NCI-H2227 (cell line): ENCODE measurements at regions not wholly inside any gene's neighbourhood (a gene's known extent, or its start where the extent isn't known, plus 50 kb on each side); places are given as distances from the start of the nearest gene placed in this dataset.
A peak's percentile ranks its signal among the peaks of the same experiment; 100 is the strongest.
"Not testable (repeated sequence)": the region's sequence is repeated elsewhere in the genome, so short reads cannot be mapped to it uniquely, and the experiment has no call there.

Experiments used
- DNase-seq: peaks from one replicate; lab custom pipeline; 2025; ENCODE audit not compliant: unreplicated experiment; lab: John Stamatoyannopoulos, UW

DNA sequence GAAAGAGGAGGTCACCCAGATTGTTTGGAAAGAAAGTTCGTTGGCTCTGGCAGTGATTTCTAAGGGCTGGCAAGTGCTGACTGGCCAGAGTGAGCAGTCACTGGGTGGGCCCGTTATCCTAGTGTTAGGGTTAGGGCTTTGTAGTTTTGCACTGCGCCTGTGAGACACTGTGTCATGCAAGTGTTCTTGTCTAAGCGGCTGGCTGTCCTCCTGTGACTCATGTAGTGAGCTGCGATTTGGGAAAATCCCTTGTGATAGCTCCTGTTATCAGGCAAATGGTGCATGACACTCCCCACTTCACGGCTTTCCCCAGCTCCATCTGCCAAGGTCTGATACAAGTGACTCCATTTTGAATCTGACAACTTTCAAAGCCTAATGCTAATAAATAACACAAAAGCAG, 526.0 kb upstream of the ADAMTS16 start:
- no peak for DNase-seq

DNA sequence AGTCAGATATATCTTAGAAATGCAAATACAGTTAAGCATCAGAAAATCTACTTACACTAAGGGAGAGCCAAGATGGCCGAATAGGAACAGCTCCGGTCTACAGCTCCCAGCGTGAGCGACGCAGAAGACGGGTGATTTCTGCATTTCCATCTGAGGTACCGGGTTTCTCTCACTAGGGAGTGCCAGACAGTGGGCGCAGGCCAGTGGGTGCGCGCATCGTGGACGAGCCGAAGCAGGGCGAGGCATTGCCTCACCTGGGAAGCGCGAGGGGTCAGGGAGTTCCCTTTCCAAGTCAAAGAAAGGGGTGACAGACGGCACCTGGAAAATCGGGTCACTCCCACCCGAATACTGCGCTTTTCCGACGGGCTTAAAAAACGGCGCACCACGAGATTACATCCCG, 524.8 kb upstream of the ADAMTS16 start:
- not testable (repeated sequence) for DNase-seq

DNA sequence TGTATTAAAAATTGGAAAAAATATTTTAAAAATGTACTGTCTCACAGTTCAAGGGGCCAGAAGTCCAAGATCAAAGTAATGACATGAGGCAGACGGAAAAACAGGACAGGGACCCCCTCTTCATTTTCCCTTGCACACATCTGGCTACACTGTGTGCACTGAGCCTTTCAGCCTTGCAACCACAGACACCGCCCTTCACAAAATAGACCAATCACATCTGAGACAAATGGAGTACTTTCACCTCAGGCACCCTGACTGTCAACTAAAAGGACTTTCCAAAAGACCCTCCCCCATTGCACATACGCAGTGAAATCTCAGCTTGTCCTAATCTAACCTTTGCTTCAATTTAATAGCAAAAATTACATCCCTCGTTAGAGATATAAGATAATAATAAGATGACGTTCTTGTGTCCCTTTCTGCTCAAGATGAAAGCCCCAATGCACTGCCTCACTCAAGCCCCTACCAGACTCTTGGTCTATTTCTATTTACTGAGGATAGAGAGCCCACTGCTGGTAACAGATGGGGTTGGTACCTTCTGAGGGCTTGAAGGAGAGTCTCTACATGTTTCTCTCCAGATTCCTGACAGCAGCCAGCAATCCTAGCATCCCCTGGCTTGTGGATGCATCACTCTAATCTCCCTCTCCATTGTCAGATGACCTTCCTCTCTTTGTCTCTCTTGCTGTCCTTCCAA, 514.8 kb upstream of the ADAMTS16 start:
- no peak for DNase-seq

DNA sequence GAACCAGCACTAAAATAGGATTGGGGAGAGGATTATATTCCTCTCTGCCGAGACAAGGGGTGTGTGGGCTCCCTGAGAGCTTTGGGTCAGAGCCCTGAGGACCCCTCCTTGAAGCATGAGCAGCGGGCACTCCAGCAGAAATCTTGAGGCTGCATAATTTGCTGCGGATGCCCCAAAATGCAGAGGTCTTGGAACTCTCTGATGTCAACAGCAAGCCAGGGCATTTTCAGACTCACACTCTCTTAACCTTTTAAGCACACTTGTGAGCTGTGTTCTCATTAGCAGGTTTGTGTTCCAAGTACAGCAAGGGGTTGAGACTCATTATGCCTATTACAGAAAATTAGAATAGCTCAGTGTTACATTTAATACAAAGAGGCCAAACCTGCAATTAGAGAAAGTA, 513.0 kb upstream of the ADAMTS16 start:
- no peak for DNase-seq

DNA sequence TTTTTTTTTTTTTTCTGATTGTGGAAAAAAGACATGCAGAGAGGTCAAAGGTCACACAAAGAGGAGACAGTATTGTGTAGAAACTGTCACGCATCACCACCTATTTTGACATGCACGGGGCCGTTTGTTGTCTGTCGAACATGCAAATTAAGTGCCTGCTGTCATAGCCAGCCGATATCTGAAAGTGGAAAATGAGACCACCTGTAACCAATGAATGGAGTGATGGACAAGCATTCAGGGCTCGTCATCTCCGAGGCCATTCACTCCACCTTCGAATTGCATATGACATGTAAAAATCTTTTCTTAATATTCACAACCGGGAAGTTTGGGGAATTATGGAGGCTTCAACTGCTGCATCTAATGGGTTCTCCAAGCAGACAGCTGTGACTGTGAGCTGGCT, 512.2 kb upstream of the ADAMTS16 start:
- no peak for DNase-seq

DNA sequence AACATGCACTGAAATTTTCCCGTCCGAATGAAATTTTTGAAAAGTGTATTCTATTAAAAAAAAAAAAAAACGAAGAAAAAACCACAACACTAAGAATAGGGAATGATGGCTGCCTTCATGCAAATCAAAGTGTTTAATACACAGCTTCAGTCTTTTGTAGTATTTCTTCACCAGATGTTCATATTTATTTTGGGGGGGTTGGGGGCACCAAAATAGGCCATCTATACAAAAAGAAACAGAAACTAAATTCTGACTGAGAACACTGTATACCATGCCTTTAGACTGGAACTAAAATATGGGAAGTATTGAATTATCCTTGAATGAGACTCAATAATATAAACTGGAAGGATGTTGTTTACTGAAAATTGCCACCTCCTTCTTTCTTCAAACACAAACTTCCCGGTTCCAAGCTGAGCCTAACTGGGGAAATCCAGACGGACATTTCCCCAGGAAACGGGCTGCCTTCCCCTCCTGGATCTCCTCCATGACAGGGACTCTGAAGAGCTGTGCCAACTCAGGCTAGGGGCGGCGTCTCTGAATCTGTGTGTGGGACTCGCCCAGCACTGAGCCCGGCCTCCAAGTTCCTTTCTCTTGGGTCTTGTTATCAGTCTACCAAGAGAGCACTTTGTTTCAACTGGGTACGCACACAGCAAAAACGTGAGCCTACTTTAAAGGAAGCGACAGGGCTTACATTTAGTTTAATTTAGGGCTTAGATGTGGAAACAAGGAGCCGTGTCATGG, 511.3 kb upstream of the ADAMTS16 start:
- DNase-seq: no peak

DNA sequence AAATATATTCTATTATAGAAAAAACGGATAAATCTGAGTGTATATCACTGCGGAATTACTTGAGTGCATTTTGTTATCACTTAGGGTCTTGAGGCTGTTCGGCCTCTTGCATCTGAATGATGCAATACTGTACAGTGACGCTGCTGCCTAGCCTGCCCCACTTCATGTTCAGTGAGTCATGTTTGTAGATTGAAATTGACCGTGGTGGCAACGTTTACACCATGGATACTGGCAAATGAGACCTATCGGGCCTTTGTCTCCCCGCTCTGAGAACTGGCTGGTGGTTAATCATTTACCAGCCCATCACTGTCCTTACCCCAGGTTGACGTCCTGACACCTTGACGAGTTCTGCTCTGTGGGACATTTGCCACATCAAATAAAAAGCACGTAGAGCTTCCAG, 510.1 kb upstream of the ADAMTS16 start:
- DNase-seq: no peak

DNA sequence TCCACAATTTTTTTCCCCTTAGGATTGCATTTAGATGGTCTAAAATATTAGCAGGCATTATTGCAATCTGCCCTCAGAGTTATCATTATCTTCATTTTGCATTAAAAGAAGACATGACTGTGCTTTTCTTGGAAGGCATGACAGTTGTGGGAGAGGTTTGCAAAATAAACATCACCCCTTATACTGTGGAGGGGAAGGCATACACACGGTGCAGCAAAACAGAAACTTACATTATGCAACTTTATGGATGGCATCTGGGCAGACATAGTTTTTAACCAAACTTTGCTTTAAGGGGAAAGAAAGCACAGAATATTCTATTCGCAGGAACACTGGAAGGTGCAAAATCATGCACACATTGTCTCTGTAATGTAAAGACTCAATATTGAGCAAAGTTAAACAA, 505.8 kb upstream of the ADAMTS16 start:
- DNase-seq: no peak

DNA sequence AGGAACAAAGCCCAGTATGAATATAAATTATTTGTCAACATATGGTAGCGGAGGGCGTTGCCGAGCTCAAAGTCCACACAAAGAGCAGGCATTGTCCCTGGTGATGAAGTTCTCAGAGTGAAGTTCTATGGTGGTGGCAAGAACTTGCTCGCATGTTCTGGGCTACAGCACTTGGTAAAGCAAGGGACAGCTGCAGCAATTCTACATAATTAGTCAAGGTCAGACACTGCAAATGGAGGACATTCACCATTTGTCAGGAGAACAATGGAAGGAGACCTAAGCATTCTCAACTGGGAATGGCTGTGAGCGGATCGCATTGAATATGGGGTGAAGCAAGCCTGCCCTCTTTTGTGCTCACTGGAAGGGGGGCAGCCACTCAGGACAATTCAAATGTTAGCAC, 503.8 kb upstream of the ADAMTS16 start:
- peak; percentile 37 for DNase-seq

DNA sequence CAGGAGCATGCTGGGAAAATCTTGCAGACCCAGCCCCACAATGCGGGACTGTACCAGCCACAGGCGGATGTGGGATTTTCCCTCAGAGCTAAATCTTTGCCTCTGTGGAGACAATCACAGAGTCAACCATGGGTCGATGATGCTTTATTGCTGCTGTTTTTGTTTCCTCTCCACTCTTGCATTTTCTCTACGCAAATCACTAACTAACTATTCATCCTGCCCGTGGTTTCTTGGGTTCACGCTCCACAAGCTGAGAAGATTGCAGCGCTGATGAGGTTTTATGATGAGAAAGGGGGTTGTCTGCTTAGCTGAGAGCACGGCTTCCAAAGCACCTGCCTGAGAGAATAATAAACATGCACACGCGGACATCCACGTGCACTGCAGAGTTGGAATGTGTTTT, 500.2 kb upstream of the ADAMTS16 start:
- no peak for DNase-seq

DNA sequence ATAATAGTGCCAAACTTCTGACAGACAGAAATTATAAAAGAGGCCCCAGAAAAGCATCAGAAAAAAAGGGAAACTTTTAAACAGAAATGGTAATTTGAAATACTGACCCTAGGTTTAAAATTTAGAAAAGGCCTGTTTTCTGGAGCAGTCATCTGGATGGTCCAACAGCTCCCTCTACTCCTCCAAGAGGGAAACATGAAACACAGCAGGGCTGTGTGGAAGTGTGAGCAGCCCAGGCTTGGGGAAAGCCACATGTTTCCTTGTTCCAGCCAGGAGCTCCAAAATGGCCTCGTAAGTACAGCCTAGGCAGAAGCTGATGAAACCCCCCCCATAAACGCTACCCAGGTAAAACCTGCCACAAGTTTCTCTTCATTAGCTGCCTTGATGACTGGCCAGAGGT, 499.3 kb upstream of the ADAMTS16 start:
- DNase-seq: peak; percentile 28

DNA sequence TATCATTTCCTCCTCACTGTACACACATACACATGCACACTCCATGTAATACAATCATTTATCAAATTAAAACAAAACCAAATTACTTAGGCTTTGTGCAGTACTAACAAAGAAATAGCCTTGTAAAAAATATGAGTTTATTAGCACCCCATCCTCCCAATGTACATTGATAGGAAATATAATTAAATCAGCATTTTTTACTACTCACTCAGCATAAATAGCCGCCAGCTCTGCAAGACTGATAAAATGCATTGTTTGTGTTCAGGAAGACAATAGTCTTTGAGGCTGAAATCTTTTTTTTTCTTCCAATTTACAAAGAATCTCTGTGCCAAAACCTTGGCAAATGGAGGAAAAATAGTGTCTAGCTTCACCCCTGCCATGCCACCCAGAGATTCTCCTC, 497.6 kb upstream of the ADAMTS16 start:
- no peak for DNase-seq

DNA sequence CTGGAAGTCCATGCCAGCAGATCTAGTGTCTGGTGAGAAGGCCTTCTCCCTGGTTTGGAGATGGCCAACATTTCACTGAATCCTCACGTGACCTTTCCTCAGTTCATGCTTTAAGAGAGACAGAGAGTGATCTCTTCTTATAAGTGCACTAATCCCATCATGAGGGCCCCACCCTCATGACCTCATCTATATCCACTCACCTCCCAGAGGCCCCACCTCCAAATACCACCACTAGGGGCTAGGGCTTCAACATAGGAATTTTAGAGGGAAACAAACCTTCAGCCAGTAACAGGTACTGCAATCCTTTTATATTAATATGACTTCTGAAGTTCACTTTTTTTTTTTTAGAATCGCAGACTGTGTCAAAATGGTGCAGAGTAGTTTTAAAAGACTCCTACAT, 496.9 kb upstream of the ADAMTS16 start:
- no peak for DNase-seq

DNA sequence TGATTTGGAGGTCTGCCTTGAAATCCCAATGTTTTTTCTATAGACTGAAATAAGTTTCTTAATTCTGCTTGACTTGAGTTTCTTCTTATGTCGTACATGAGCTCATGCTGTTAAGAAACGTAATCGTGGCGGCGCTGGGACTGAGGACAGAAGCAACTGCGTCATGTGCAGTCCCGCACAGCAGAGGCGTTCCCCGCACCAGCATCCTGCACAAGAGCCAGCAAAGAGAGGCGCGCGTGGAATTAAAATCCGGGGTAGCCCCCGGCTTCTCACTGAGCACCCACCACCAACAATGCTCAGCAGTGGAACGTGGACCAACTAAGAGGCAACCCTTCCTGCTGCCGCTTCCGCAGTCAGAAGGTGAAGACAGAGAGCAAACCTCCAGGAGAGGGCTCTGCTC, 496.2 kb upstream of the ADAMTS16 start:
- no peak for DNase-seq

DNA sequence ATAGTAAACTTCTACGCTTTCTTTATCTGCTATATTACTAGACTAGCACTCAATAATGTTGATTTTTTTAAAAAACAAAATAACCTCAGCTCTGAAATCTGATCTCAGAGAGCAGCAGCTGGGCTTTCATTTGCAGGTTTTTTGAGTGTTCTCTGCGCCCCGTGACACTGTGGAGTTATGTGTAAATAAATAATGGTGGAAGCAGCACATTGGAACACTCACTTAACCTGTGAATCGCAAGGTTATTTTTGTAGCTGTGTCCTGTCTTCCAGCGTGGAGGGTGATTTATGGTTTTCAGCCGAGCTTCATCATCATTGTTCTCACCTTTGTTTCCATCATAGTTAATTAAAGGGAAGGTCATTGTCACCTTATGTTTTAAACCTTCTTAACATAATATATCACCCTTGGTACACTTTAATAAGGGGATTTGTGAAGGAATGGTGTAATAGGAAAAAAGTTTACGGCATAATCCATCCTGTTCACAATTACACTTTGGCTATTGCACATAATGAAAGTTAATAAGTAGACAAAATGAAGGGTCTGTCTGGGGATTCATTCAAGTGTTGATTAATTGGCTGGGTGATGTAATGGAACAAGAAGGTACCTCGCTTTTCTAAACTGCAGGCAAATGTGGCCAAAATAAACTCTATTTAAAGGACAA, 493.3 kb upstream of the ADAMTS16 start:
- DNase-seq: peak; percentile 22

DNA sequence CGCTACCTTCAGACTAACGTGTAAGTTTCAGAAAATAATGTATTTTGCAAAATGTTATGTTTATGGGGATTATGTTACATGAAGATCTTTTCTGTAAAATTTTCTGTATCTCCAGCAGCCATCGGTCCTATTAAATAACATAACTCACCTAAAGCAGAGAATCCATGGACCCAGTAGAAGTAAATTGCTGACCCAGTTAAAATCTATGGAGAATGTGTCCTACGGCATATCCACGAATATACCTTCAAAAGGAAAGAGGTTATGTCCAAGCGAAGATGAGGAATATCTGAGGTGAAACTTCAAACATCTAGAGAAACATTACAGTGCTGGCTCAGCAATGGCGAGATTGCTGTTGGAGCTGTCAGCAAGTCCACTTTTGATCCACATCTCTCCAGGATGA, 492.2 kb upstream of the ADAMTS16 start:
- DNase-seq: no peak

DNA sequence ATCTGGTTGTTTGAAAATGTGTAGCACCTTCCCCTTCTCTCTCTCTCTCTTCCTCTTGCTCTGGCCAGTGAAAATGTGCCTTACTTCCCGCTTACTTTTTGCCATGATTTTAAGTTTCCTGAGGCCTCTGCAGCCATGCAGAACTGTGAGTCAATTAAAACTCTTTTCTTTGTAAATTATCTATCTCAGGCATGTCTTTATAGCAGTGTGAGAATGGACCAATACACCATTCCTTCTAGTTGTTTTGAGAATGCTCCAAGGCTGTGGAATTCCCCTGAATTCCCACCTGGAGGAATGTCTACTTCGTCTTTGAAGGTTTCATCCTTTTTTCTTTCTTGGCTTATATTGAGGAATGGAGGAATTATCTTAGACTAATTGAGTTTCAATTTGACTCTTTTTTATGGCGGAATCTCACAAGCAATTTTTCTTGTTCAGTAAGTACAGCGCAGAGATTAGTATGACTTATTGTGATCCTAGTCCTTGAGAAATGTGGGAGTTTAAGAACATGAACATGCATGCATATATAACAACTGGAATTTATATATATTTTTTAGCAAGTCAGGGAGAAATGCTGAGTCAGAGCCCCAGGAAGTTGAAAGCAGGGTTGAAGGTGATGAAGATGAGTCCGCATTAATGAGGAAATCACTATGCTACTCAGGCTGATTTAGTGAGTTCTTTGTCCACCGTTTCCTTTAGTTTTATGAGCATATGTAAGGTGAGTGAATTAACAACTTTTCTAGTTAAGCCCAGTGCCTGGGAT, 488.1 kb upstream of the ADAMTS16 start:
- DNase-seq: no peak

DNA sequence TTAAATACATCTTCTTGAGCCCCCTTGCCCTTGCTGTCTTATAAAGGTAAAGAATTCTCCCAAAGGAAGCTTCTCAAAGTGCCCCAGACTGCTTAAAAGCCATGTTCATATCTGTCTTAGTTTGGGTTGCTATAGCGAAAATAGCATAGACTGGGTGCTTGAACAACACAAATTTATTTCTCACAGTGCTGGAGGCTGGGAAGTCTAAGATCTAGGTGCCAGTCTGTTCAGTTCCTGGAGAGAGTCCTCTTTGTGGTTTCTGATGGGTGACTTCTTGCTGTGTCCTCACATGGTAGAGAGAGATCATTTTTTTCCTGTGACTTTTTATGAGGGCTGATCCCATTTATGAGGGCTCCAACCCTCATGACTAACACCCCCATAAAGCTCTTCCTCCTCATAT, 486.7 kb upstream of the ADAMTS16 start:
- no peak for DNase-seq

DNA sequence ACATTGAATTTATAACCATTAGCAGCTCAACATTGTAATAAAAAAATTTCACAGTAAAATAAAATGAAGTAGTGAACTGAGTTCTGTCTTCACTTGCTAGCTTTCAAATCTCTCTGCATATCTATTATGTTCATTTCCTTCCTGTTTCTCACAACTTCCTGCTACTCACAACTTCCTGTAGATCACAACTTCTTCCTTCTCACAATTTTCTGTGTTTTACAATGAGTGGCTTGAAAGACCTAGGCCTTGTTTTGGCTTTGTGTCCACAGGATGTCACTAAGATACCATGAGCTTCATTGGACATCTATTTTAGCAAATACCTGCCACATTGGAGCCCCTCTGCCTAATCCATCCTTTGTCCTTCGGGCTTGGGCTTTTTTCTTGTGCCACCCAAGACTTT, 480.3 kb upstream of the ADAMTS16 start:
- no peak for DNase-seq

DNA sequence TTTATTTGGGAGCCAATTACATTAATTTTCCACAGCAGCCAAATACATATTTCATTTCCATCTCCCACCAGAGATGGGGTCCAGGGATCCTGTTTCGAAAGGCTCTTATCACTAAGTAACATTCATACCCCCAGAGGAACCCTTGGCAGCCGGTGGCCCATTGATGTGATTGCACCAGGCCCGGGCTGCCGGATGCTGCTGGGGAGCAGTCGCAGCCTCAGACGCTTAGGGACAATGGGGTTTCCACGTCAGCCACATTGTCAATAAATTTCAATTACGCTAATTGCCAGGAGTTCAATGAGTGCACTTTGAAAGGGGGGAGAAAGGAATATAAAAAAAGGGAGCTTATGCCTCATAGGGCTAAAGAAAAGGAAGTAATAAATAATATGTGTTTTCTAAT, 478.8 kb upstream of the ADAMTS16 start:
- DNase-seq: no peak

DNA sequence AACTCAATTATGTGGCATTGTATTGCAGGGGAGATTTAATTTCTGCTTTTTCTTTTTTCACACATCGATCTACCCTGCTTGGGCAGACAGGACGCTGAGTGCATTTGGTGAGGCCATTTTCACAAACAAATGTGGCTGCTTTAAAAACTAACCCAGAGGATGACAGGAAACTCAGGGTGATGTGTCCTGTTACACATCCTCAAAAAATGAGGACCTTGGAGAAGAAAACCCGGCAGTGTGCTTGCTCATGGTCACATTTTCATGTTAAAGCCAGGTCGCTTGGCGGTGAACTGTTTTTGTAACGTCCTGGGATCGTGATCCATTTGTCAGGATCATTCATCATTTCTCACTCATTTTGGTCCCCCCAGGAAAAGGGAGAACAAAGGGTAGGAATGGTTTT, 478.3 kb upstream of the ADAMTS16 start:
- no peak for DNase-seq

DNA sequence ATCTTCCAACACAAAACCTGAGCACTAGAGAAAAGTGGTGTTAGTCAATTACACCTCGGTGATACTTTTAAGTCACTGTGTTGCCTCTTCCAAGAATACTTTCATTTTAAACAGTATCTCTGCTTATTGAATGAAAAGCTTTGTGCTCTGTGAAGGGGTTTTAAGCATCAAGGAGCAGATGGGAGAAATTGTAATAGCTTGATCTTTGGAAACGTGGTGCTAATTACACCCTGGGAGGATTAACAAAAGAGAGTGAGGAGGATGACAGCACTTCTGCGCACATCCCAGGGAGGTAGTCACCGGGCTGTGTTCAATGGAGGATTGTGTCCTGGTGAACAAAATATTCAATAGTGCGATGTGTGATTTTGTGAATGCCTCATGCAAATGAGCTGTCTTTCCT, 477.4 kb upstream of the ADAMTS16 start:
- DNase-seq: no peak
